H9 (cell line): ENCODE measurements at regions not wholly inside any gene's neighbourhood (a gene's known extent, or its start where the extent isn't known, plus 50 kb on each side); places are given as distances from the start of the nearest gene placed in this dataset.

Source experiments
- DNase-seq: peaks from one replicate; pipeline ENCODE4 v3.0.0-alpha.2; 2017
- H2AFZ ChIP-seq: one replicate; pipeline ENCODE4 v1.6.1; 2013; ENCODE audit warnings: mild to moderate bottlenecking, low read length, control low read depth, moderate library complexity
- H2AK5ac ChIP-seq: 2 replicates; pipeline ENCODE4 v1.6.1; 2013; ENCODE audit warnings: low read length, control low read depth, mixed read lengths; ENCODE audit not compliant: insufficient read length
- H2BK120ac ChIP-seq: one replicate; pipeline ENCODE4 v1.6.1; 2013; ENCODE audit warnings: low read depth, mild to moderate bottlenecking, low read length, control low read depth, inconsistent platforms; ENCODE audit not compliant: poor library complexity, severe bottlenecking
- H2BK12ac ChIP-seq: 2 replicates; pipeline ENCODE4 v1.6.1; 2013; ENCODE audit warnings: low read length, control low read depth, mixed read lengths, low read depth; ENCODE audit not compliant: insufficient read length
- H2BK15ac ChIP-seq: 2 replicates; pipeline ENCODE4 v1.6.1; 2013; ENCODE audit warnings: low read depth, low read length, control low read depth
- H2BK20ac ChIP-seq: one replicate; pipeline ENCODE4 v1.6.1; 2013; ENCODE audit warnings: low read depth, mild to moderate bottlenecking, low read length, control low read depth, inconsistent platforms; ENCODE audit not compliant: poor library complexity, severe bottlenecking
- H2BK5ac ChIP-seq: 2 replicates; pipeline ENCODE4 v1.6.1; 2013; ENCODE audit warnings: low read length, control low read depth, mixed read lengths; ENCODE audit not compliant: insufficient read length
- H3K14ac ChIP-seq: 2 replicates; pipeline ENCODE4 v1.6.1; 2013; ENCODE audit warnings: low read length, control low read depth; ENCODE audit not compliant: insufficient read depth
- H3K18ac ChIP-seq: 2 replicates; pipeline ENCODE4 v1.6.1; 2013; ENCODE audit warnings: low read depth, mild to moderate bottlenecking, mixed read lengths, low read length, control low read depth; ENCODE audit not compliant: insufficient read length
- H3K23ac ChIP-seq: 2 replicates; pipeline ENCODE4 v1.6.1; 2013; ENCODE audit warnings: low read length, control low read depth, mixed read lengths, low read depth; ENCODE audit not compliant: insufficient read length
- H3K23me2 ChIP-seq: 2 replicates; pipeline ENCODE4 v1.6.1; 2013; ENCODE audit warnings: low read depth, mild to moderate bottlenecking, mixed read lengths, low read length, control low read depth; ENCODE audit not compliant: insufficient read length, poor library complexity, severe bottlenecking
- H3K27ac ChIP-seq: 2 replicates; pipeline ENCODE4 v1.5.1; 2013; ENCODE audit warnings: low read length, control low read depth, mixed read lengths, low read depth; ENCODE audit not compliant: insufficient read length
- H3K27me3 ChIP-seq: 2 replicates; pipeline ENCODE4 v1.6.1; 2013; ENCODE audit warnings: low read length, control low read depth, inconsistent platforms; ENCODE audit not compliant: insufficient read depth
- H3K4ac ChIP-seq: 2 replicates; pipeline ENCODE4 v1.6.1; 2013; ENCODE audit warnings: low read depth, mild to moderate bottlenecking, control low read depth, inconsistent platforms, low read length, moderate library complexity
- H3K4me1 ChIP-seq: 2 replicates; pipeline ENCODE4 v1.6.1; 2013; ENCODE audit warnings: low read length, control low read depth, inconsistent platforms; ENCODE audit not compliant: insufficient read depth
- H3K4me2 ChIP-seq: 2 replicates; pipeline ENCODE4 v1.6.1; 2013; ENCODE audit warnings: low read length, control low read depth, mixed read lengths; ENCODE audit not compliant: insufficient read length, insufficient read depth
- H3K56ac ChIP-seq: 2 replicates; pipeline ENCODE4 v1.6.1; 2013; ENCODE audit warnings: low read depth, mild to moderate bottlenecking, mixed read lengths, low read length, control low read depth; ENCODE audit not compliant: insufficient read length
- H3K79me1 ChIP-seq: 2 replicates; pipeline ENCODE4 v1.6.1; 2013; ENCODE audit warnings: low read depth, mild to moderate bottlenecking, moderate library complexity, low read length, control low read depth, inconsistent platforms; ENCODE audit not compliant: insufficient read depth, poor library complexity, severe bottlenecking
- H3K79me2 ChIP-seq: 2 replicates; pipeline ENCODE4 v1.6.1; 2013; ENCODE audit warnings: low read length, control low read depth, inconsistent platforms; ENCODE audit not compliant: insufficient read depth
- H3K9ac ChIP-seq: 2 replicates; pipeline ENCODE4 v1.6.1; 2013; ENCODE audit warnings: low read length, control low read depth, mixed read lengths; ENCODE audit not compliant: insufficient read length; ENCODE audit errors: extremely low read depth
- H3K9me3 ChIP-seq: one replicate; pipeline ENCODE4 v1.6.1; 2013; ENCODE audit warnings: low read depth, low read length, inconsistent platforms; ENCODE audit not compliant: control insufficient read depth
- H3T11ph ChIP-seq: one replicate; pipeline ENCODE4 v1.6.1; 2013; ENCODE audit warnings: mild to moderate bottlenecking, low read length, control low read depth, inconsistent platforms
- H4K20me1 ChIP-seq: one replicate; pipeline ENCODE4 v1.6.1; 2013; ENCODE audit not compliant: control insufficient read depth, insufficient read length, insufficient read depth
- H4K5ac ChIP-seq: 2 replicates; pipeline ENCODE4 v1.6.1; 2013; ENCODE audit warnings: low read depth, mild to moderate bottlenecking, mixed read lengths, low read length, control low read depth; ENCODE audit not compliant: insufficient read length
- H4K8ac ChIP-seq: replicated peaks from 2 replicates; pipeline ENCODE4 v1.6.1; 2013; ENCODE audit warnings: low read length, control low read depth, mixed read lengths, low read depth; ENCODE audit not compliant: insufficient read length
- H4K91ac ChIP-seq: 2 replicates; pipeline ENCODE4 v1.6.1; 2013; ENCODE audit warnings: low read depth, mild to moderate bottlenecking, moderate library complexity, mixed read lengths, low read length, control low read depth; ENCODE audit not compliant: insufficient read length
- H3K27ac Mint-ChIP-seq, 3 experiments: 2 replicates in 2 of 3; 3 replicates in 1 of 3; pipeline ENCODE4 v1.8.0; 2020 to 2021; ENCODE audit warnings: mixed read lengths in 3 of 3, mild to moderate bottlenecking in 1 of 3, moderate library complexity in 1 of 3
- H3K27me3 Mint-ChIP-seq: 2 replicates; pipeline ENCODE4 v1.8.0; 2021; ENCODE audit warnings: low read depth, mild to moderate bottlenecking, moderate library complexity, mixed read lengths
- H3K36me3 Mint-ChIP-seq, 3 experiments: 2 replicates in 2 of 3; 3 replicates in 1 of 3; pipeline ENCODE4 v1.8.0; 2020 to 2021; ENCODE audit warnings: low read depth in 3 of 3, mixed read lengths in 3 of 3; ENCODE audit not compliant: insufficient read depth in 1 of 3
- H3K4me1 Mint-ChIP-seq, 2 experiments: 2 replicates each; pipeline ENCODE4 v1.8.0; 2020; ENCODE audit warnings: mixed read lengths in 2 of 2
- H3K4me3 Mint-ChIP-seq, 2 experiments: 2 replicates in 1 of 2; 3 replicates in 1 of 2; pipeline ENCODE4 v1.8.0; 2020 to 2021; ENCODE audit warnings: mild to moderate bottlenecking in 2 of 2, mixed read lengths in 2 of 2, moderate library complexity in 1 of 2
- H3K9me3 Mint-ChIP-seq, 2 experiments: 2 replicates in 1 of 2; 3 replicates in 1 of 2; pipeline ENCODE4 v1.8.0; 2020; ENCODE audit warnings: mild to moderate bottlenecking in 2 of 2, mixed read lengths in 2 of 2, moderate library complexity in 1 of 2
- WGBS: extraction: QIAGEN DNeasy Blood & Tissue Kit; methylation state at CpG from one replicate; pipeline ENCODE4 v1.1.7; 2013; ENCODE audit warnings: missing lambda C conversion rate, low lambda C conversion rate, mixed read lengths; ENCODE audit not compliant: insufficient read length; ENCODE audit errors: extremely low coverage; 5-methylcytosine and 5-hydroxymethylcytosine counted together
- TF ChIP-seq, protein P1 (sequence below): fragments of 200-600 bp; sonication (generic); conservative IDR thresholded peaks from 3 replicates; pipeline ENCODE4 v1.8.0; 2021; ENCODE audit warnings: antibody characterized with exemption, mild to moderate bottlenecking

DNA sequence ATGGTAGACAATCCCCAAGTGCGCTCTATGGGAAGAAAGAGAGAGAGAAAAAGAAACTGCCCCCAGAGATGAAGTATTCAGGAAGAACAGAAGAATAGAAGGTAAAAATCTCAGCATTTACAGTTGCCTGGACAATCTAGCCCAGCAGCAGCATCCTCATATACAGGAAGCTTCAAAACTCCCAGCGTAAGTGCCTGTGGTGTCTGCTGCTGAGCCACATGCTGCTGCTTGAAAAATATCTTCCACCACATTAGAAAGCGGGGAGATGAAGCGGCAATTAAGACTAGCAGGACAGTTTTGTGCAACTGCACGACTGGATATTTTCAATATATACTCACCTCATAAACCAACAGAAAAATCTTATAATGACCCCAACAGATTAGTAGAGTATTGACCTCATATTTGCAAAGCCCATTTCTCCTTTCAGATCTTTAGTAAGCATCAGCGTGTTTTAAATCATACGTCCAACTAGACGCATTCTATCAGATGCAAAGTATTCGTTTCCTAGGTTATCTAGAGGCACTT is 972.0 kb upstream of the TENM3 start:
- H3K79me1 ChIP-seq, result no peaks in the 10 kb centered on the region
- H3K36me3 Mint-ChIP-seq, result no peaks in the 10 kb centered on the region; a peak in 1 of 7 replicates
- H3K14ac ChIP-seq, result no peak overlapping the region
- no peak overlapping the region for H2BK12ac ChIP-seq
- no peak overlapping the region for H3K56ac ChIP-seq
- H2BK5ac ChIP-seq, result no peak overlapping the region
- no peaks in the 10 kb centered on the region for H3K23me2 ChIP-seq
- no peak overlapping the region for H2BK15ac ChIP-seq
- H2BK20ac ChIP-seq, result no peak overlapping the region
- H3K79me2 ChIP-seq, result no peaks in the 10 kb centered on the region
- no peak overlapping the region for H2BK120ac ChIP-seq
- H3K9ac ChIP-seq, result no peak overlapping the region
- H3K27me3 Mint-ChIP-seq, result no peaks in the 10 kb centered on the region
- no peak overlapping the region for H2AK5ac ChIP-seq
- no peaks in the 10 kb centered on the region for H3K9me3 ChIP-seq
- DNase-seq, result no peak
- H3K27me3 ChIP-seq, result no peaks in the 10 kb centered on the region
- H4K20me1 ChIP-seq, result no peaks in the 10 kb centered on the region
- H3K4me1 Mint-ChIP-seq, result peaks cover 2% of the 10 kb centered on the region in 2 experiments; a peak in 3 of 4 replicates
- no peaks in the 10 kb centered on the region for H3K4me1 ChIP-seq
- no peak overlapping the region for H3T11ph ChIP-seq
- no peak overlapping the region for H3K27ac ChIP-seq
- no peak overlapping the region for H3K4me2 ChIP-seq
- TF ChIP-seq, protein P1, sequence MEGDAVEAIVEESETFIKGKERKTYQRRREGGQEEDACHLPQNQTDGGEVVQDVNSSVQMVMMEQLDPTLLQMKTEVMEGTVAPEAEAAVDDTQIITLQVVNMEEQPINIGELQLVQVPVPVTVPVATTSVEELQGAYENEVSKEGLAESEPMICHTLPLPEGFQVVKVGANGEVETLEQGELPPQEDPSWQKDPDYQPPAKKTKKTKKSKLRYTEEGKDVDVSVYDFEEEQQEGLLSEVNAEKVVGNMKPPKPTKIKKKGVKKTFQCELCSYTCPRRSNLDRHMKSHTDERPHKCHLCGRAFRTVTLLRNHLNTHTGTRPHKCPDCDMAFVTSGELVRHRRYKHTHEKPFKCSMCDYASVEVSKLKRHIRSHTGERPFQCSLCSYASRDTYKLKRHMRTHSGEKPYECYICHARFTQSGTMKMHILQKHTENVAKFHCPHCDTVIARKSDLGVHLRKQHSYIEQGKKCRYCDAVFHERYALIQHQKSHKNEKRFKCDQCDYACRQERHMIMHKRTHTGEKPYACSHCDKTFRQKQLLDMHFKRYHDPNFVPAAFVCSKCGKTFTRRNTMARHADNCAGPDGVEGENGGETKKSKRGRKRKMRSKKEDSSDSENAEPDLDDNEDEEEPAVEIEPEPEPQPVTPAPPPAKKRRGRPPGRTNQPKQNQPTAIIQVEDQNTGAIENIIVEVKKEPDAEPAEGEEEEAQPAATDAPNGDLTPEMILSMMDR, result no peak
- no peak overlapping the region for H2AFZ ChIP-seq
- no peak overlapping the region for H3K23ac ChIP-seq
- WGBS, result no CpG with 5 or more reads among the region's 9 CpGs
- no peak overlapping the region for H3K4me3 Mint-ChIP-seq
- H3K9me3 Mint-ChIP-seq, result peaks cover 0 to 2% of the 10 kb centered on the region in 2 experiments; a peak in 1 of 5 replicates
- H3K27ac Mint-ChIP-seq, result no peak overlapping the region
- no peak overlapping the region for H4K91ac ChIP-seq
- no peak overlapping the region for H3K18ac ChIP-seq
- H4K5ac ChIP-seq, result no peak overlapping the region
- no peak overlapping the region for H3K4ac ChIP-seq
- H4K8ac ChIP-seq, result no peak overlapping the region
